Thoracic aorta (tissue), 2 donors: ENCODE measurements at regions not wholly inside any gene's neighbourhood (a gene's known extent, or its start where the extent isn't known, plus 50 kb on each side); places are given as distances from the start of the nearest gene placed in this dataset.

Experiments used
- ATAC-seq: fragments of 150-250 bp; one replicate; pipeline ENCODE4 v1.8.0; 2017; ENCODE audit warnings: low read depth; ENCODE audit not compliant: insufficient number of reproducible peaks, low FRiP score
- DNase-seq: peaks from one replicate; pipeline ENCODE4 v3.0.0-alpha.2; 2020; ENCODE audit warnings: low spot score
- H3K27ac ChIP-seq, 2 donors: fragments of 200-600 bp; sonication (generic); 1 replicate in 1 of 2; 2 replicates in 1 of 2; pipeline ENCODE4 v1.5.1; 2016; ENCODE audit warnings: mild to moderate bottlenecking in 2 of 2, moderate library complexity in 2 of 2
- H3K27me3 ChIP-seq: fragments of 200-600 bp; sonication (generic); replicated peaks from 2 replicates; pipeline ENCODE4 v1.6.0; 2016; ENCODE audit warnings: mild to moderate bottlenecking; ENCODE audit not compliant: insufficient read depth
- H3K36me3 ChIP-seq: fragments of 200-600 bp; sonication (generic); one replicate; pipeline ENCODE4 v1.5.1; 2016
- H3K4me1 ChIP-seq, 2 donors: fragments of 200-600 bp; sonication (generic); 1 replicate in 1 of 2; 2 replicates in 1 of 2; pipeline versions ENCODE4 v1.5.1 to v1.6.0; 2016; ENCODE audit warnings: low read depth in 2 of 2, mild to moderate bottlenecking in 1 of 2; ENCODE audit not compliant: control insufficient read depth in 1 of 2
- H3K4me3 ChIP-seq: fragments of 200-600 bp; sonication (generic); 2 replicates; pipeline ENCODE4 v1.5.1; 2016; ENCODE audit warnings: mild to moderate bottlenecking
- H3K9me3 ChIP-seq: fragments of 200-600 bp; sonication (generic); 2 replicates; pipeline ENCODE4 v1.5.1; 2016
- CTCF ChIP-seq: fragments of 200-600 bp; sonication (generic); IDR thresholded peaks from one replicate; pipeline ENCODE4 v1.5.1; 2019; ENCODE audit warnings: antibody characterized with exemption

GRCh38 chr4:128355305-128355704 is 67.7 kb upstream of the PGRMC2 start:
- Histone ChIP-seq H3K27me3 (no peaks in the 10 kb centered on the region), H3K4me1 (peaks cover 0 to 22% of the 10 kb centered on the region in 2 donors), H3K36me3 (no peaks in the 10 kb centered on the region), H3K4me3 (no peak overlapping the region), H3K27ac (no peak overlapping the region), H3K9me3 (no peaks in the 10 kb centered on the region)
- no peak for TF ChIP-seq CTCF
- DNase-seq: no peak
- ATAC-seq: no peak

GRCh38 chr4:128354205-128354821 is 66.7 kb upstream of the PGRMC2 start:
- Histone ChIP-seq H3K27ac (no peak overlapping the region), H3K4me1 (peaks cover 0 to 22% of the 10 kb centered on the region in 2 donors), H3K4me3 (no peak overlapping the region), H3K36me3 (no peaks in the 10 kb centered on the region), H3K9me3 (no peaks in the 10 kb centered on the region), H3K27me3 (no peaks in the 10 kb centered on the region)
- DNase-seq: no peak
- no peak for TF ChIP-seq CTCF
- ATAC-seq: no peak

- Histone ChIP-seq H3K9me3 (no peaks in the 10 kb centered on the region), H3K4me1 (peaks cover 0 to 20% of the 10 kb centered on the region in 2 donors), H3K27me3 (no peaks in the 10 kb centered on the region), H3K36me3 (no peaks in the 10 kb centered on the region), H3K4me3 (no peak overlapping the region), H3K27ac (no peak overlapping the region)
- ATAC-seq (no peak), DNase-seq (no peak)
- no peak for TF ChIP-seq CTCF
Observed at GRCh38 chr4:128353791-128354190, 66.2 kb upstream of the PGRMC2 start.

- no peaks in the 10 kb centered on the region for H3K9me3 ChIP-seq
- H3K36me3 ChIP-seq: no peaks in the 10 kb centered on the region
- no peak for TF ChIP-seq CTCF
- peaks cover 11 to 28% of the 10 kb centered on the region in 2 donors for H3K4me1 ChIP-seq
- no peak overlapping the region for H3K4me3 ChIP-seq
- no peak for ATAC-seq
- H3K27ac ChIP-seq: no peak overlapping the region
- DNase-seq: no peak
- no peaks in the 10 kb centered on the region for H3K27me3 ChIP-seq
Observed at GRCh38 chr4:128351502-128351901, 63.9 kb upstream of the PGRMC2 start.

- ATAC-seq (no peak), DNase-seq (no peak)
- Histone ChIP-seq H3K27ac (no peak overlapping the region), H3K36me3 (no peaks in the 10 kb centered on the region), H3K4me1 (peaks cover 11 to 28% of the 10 kb centered on the region in 2 donors), H3K27me3 (no peaks in the 10 kb centered on the region), H3K9me3 (no peaks in the 10 kb centered on the region), H3K4me3 (no peak overlapping the region)
- TF ChIP-seq CTCF: no peak
Observed at GRCh38 chr4:128350449-128351045, 62.9 kb upstream of the PGRMC2 start.
